Lung (tissue), 11 donors: ENCODE measurements at regions not wholly inside any gene's neighbourhood (a gene's known extent, or its start where the extent isn't known, plus 50 kb on each side); places are given as distances from the start of the nearest gene placed in this dataset.

Experiments used
- ATAC-seq: fragments of 200-7000 bp; cut with Tn5 transposase; one replicate; pipeline ENCODE4 v1.9.1; 2020; ENCODE audit warnings: moderate number of reproducible peaks; ENCODE audit not compliant: insufficient read depth, low FRiP score
- DNase-seq, 3 donors: peaks; one replicate each; pipeline ENCODE4 v3.0.0-alpha.2; 2013 to 2017
- H3K27ac ChIP-seq, 2 donors: one replicate each; pipeline ENCODE4 v1.5.1; 2013; ENCODE audit warnings: mild to moderate bottlenecking in 2 of 2, moderate library complexity in 2 of 2, control low read depth in 1 of 2, inconsistent platforms in 1 of 2, low read depth in 1 of 2, low read length in 1 of 2
- H3K27me3 ChIP-seq, 3 donors: one replicate each; pipeline ENCODE4 v1.5.1; 2013; ENCODE audit warnings: low read length in 2 of 3; ENCODE audit not compliant: control insufficient read depth in 3 of 3, insufficient read depth in 3 of 3
- H3K36me3 ChIP-seq, 4 donors: one replicate each; pipeline ENCODE4 v1.5.1; 2013; ENCODE audit warnings: low read length in 4 of 4, mild to moderate bottlenecking in 1 of 4, moderate library complexity in 1 of 4; ENCODE audit not compliant: control insufficient read depth in 4 of 4, insufficient read depth in 4 of 4
- H3K4me1 ChIP-seq, 5 donors: one replicate each; pipeline ENCODE4 v1.5.1; 2013; ENCODE audit warnings: low read length in 5 of 5, mild to moderate bottlenecking in 2 of 5, moderate library complexity in 1 of 5; ENCODE audit not compliant: control insufficient read depth in 5 of 5, insufficient read depth in 5 of 5
- H3K4me3 ChIP-seq: one replicate; pipeline ENCODE4 v1.5.1; 2013; ENCODE audit warnings: mild to moderate bottlenecking, control low read depth, moderate library complexity
- H3K9ac ChIP-seq, 2 donors: one replicate each; pipeline ENCODE4 v1.5.1; 2013; ENCODE audit warnings: low read length in 2 of 2, control low read depth in 1 of 2; ENCODE audit not compliant: insufficient read depth in 1 of 2
- H3K9me3 ChIP-seq, 4 donors: one replicate each; pipeline ENCODE4 v1.5.1; 2013; ENCODE audit warnings: low read length in 3 of 4, mild to moderate bottlenecking in 1 of 4, moderate library complexity in 1 of 4; ENCODE audit not compliant: control insufficient read depth in 4 of 4, insufficient read depth in 3 of 4
- CTCF ChIP-seq: IDR thresholded peaks from 2 replicates; pipeline ENCODE4 v1.5.1; 2012; ENCODE audit warnings: mild to moderate bottlenecking; ENCODE audit errors: control extremely low read depth, extremely low read depth
- WGBS, 2 donors: extraction: QIAGEN DNeasy Blood & Tissue Kit; methylation state at CpG; one replicate each; pipeline ENCODE4 v1.1.7; 2013; 5-methylcytosine and 5-hydroxymethylcytosine counted together
- donor health status: control.
- donor health status: control.
- donor health status: Bipolar disorder and iron deficiency.
- donor health status: healthy.
- donor health status: DM: yes; HTN: yes; CAD: no.

DNA sequence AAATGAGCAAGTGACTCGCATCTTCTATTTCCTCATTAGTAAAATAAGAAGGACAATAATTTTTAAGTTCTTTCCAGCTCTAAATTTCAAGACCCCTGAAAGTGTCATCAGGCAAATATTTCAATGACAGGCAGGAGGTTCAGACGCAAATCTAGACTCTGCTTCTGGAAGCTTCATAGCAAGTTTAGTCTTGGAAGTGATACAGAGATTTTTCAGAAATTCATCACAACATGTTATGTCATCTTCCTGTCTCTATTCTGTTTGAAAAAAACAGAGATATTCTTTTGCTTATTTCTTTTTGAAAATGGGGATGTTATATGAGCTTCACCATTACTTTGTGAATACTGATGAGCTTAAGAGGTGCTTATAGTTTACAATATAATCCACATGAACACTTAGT lies 74.0 kb downstream of the C3orf85 start:
- H3K9ac ChIP-seq: no peak overlapping the region
- no peak for TF ChIP-seq CTCF
- no peaks in the 10 kb centered on the region for H3K27me3 ChIP-seq
- H3K4me1 ChIP-seq: no peaks in the 10 kb centered on the region
- ATAC-seq: no peak
- H3K4me3 ChIP-seq: no peak overlapping the region
- no peak for DNase-seq
- 83 to 89% methylated on average over 2 of the region's 2 CpGs for WGBS, 2 donors
- H3K9me3 ChIP-seq: no peaks in the 10 kb centered on the region
- no peaks in the 10 kb centered on the region for H3K36me3 ChIP-seq
- no peak overlapping the region for H3K27ac ChIP-seq

DNA sequence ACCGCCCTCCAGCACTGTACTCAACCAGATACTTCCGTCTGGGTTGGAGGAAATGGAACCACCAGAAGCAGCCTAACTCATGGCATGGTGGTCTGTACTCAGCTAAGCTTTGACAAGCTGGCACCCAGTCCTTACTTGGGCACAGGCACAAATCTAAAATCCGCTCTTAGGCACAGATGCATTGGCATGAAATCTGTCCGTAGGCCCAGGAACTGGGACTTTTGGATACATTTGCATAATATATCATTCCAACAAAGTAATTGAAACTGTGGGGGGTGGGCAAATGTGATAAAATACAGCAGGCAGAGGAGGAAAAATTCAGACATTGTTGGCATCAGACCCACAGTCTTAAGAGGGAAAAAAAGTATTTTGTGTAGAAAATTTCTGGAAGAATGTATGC lies 75.4 kb downstream of the C3orf85 start:
- H3K9me3 ChIP-seq: no peaks in the 10 kb centered on the region
- no peak for TF ChIP-seq CTCF
- H3K4me3 ChIP-seq: no peak overlapping the region
- DNase-seq (no peak), ATAC-seq (no peak)
- H3K27ac ChIP-seq: no peak overlapping the region
- no peak overlapping the region for H3K9ac ChIP-seq
- 76 to 77% methylated on average over 4 of the region's 4 CpGs for WGBS, 2 donors
- no peaks in the 10 kb centered on the region for H3K27me3 ChIP-seq
- H3K36me3 ChIP-seq: no peaks in the 10 kb centered on the region
- H3K4me1 ChIP-seq: no peaks in the 10 kb centered on the region

- DNase-seq (peak in 2 of 3 donors; percentile 22 to 67), ATAC-seq (no peak)
- H3K4me1 ChIP-seq: no peaks in the 10 kb centered on the region
- no peak overlapping the region for H3K4me3 ChIP-seq
- H3K9ac ChIP-seq: no peak overlapping the region
- H3K9me3 ChIP-seq: peaks cover 0 to 2% (median 1%) of the 10 kb centered on the region in 4 donors
- no peak for TF ChIP-seq CTCF
- H3K27ac ChIP-seq: no peak overlapping the region
- H3K27me3 ChIP-seq: no peaks in the 10 kb centered on the region
- H3K36me3 ChIP-seq: no peaks in the 10 kb centered on the region
These were observed 76.8 kb downstream of the C3orf85 start for GRCh38 chr3:109213321-109213720.

GRCh38 chr3:109224333-109224732 lies 87.8 kb downstream of the C3orf85 start:
- DNase-seq: no peak
- no peaks in the 10 kb centered on the region for H3K36me3 ChIP-seq
- ATAC-seq: no peak

More at GRCh38 chr3:109224333-109224732, 87.8 kb downstream of the C3orf85 start:
- H3K27me3 ChIP-seq: no peaks in the 10 kb centered on the region
- no peak for TF ChIP-seq CTCF
- no peak overlapping the region for H3K27ac ChIP-seq
- H3K4me3 ChIP-seq: no peak overlapping the region
- peaks cover 0 to 2% (median 0%) of the 10 kb centered on the region in 4 donors for H3K9me3 ChIP-seq
- H3K4me1 ChIP-seq: peaks cover 0 to 12% (median 0%) of the 10 kb centered on the region in 5 donors
- 88 to 92% methylated on average over 8 of the region's 8 CpGs for WGBS, 2 donors
- H3K9ac ChIP-seq: no peak overlapping the region
